ENCODE measurements at regions not wholly inside any gene's neighbourhood (a gene's known extent, or its start where the extent isn't known, plus 50 kb on each side); places are given as distances from the start of the nearest gene placed in this dataset.

- TF ChIP-seq, protein P1, sequence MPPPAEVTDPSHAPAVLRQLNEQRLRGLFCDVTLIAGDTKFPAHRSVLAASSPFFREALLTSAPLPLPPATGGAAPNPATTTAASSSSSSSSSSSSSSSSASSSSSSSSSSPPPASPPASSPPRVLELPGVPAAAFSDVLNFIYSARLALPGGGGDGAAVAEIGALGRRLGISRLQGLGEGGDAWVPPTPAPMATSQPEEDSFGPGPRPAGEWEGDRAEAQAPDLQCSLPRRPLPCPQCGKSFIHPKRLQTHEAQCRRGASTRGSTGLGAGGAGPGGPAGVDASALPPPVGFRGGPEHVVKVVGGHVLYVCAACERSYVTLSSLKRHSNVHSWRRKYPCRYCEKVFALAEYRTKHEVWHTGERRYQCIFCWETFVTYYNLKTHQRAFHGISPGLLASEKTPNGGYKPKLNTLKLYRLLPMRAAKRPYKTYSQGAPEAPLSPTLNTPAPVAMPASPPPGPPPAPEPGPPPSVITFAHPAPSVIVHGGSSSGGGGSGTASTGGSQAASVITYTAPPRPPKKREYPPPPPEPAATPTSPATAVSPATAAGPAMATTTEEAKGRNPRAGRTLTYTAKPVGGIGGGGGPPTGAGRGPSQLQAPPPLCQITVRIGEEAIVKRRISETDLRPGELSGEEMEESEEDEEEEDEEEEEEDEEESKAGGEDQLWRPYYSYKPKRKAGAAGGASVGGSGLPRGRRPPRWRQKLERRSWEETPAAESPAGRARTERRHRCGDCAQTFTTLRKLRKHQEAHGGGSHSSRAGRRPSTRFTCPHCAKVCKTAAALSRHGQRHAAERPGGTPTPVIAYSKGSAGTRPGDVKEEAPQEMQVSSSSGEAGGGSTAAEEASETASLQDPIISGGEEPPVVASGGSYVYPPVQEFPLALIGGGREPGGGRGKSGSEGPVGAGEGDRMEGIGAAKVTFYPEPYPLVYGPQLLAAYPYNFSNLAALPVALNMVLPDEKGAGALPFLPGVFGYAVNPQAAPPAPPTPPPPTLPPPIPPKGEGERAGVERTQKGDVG (CRISPR knock-in tag; IDR thresholded peaks at IDR 0.05): no peak
- TF ChIP-seq NR2F1 (conservative IDR thresholded peaks at IDR 0.05): no peak
- no peak for TF ChIP-seq EGR1 (IDR thresholded peaks at IDR 0.05; ENCODE audit: borderline replicate concordance in 1 of 2, low read depth in 2 of 2, low read length in 2 of 2)
Observed at GRCh38 chr3:25291481-25291905, 136.6 kb upstream of the RARB start (continued).

- Histone ChIP-seq H3K9me3 (replicated peaks; ENCODE audit: control insufficient read depth, insufficient read depth, low read length) (no peaks in the 10 kb centered on the region), H3K27me3 (replicated peaks in 1 of 2; ENCODE audit: control insufficient read depth in 2 of 2, insufficient read depth in 2 of 2, low read length in 1 of 2) (no peaks in the 10 kb centered on the region), H3K4me1 (ENCODE audit: control insufficient read depth, insufficient read depth, low read length) (no peaks in the 10 kb centered on the region), H3K79me2 (ENCODE audit: control insufficient read depth, insufficient read depth, low read length) (no peaks in the 10 kb centered on the region), H3K9ac (ENCODE audit: control insufficient read depth, insufficient read depth, low read length) (no peak overlapping the region), H3K4me2 (ENCODE audit: control insufficient read depth, insufficient read depth) (no peak overlapping the region), H3K4me3 (no peak overlapping the region), H3K36me3 (ENCODE audit: control insufficient read depth in 2 of 2, insufficient read depth in 2 of 2, low read length in 1 of 2) (no peaks in the 10 kb centered on the region), H3K27ac (ENCODE audit: control insufficient read depth, insufficient read depth) (no peak overlapping the region), H2AFZ (ENCODE audit: control insufficient read depth, low read depth, low read length) (no peak overlapping the region), H4K20me1 (ENCODE audit: control insufficient read depth, insufficient read depth) (no peaks in the 10 kb centered on the region)
- ATAC-seq: no peak
- 9% methylated on average over 3 of the region's 3 CpGs for WGBS (ENCODE audit: insufficient coverage, insufficient replicate concordance, low lambda C conversion rate, missing lambda C conversion rate)
- no peak for FAIRE-seq
- ChIA-PET CTCF (interaction anchor here (0.8 kb wide), 1 partner anchor 13 kb away, joined by 3 read pairs; no protein-coding TSS in a partner anchor), POLR2A (no interaction called here), SMC1A (ENCODE audit: uncharacterized antibody, unreplicated experiment) (interaction anchor here (0.7 kb wide), 1 partner anchor 812 kb away, joined by 3 read pairs; no protein-coding TSS in a partner anchor), RAD21 (ENCODE audit: unreplicated experiment) (no interaction called here)
- intact Hi-C loops (cut with micrococcal nuclease; ENCODE audit: unreplicated experiment) (no loop called here), in situ Hi-C loops (cut with MboI) (no loop called here)
- BruUV-seq (replicated peaks): no TSS peak
- no peak for DNase-seq (ENCODE audit: low read depth, low spot score)
- TF ChIP-seq RB1 (IDR thresholded peaks at IDR 0.05; ENCODE audit: borderline replicate concordance) (no peak), SREBF2 (IDR thresholded peaks at IDR 0.05; ENCODE audit: low read length) (no peak), POLR2AphosphoS5 (IDR thresholded peaks at IDR 0.05; ENCODE audit: low read length) (no peak), SMARCA5 (IDR thresholded peaks at IDR 0.05) (no peak), WRNIP1 (IDR thresholded peaks at IDR 0.05; ENCODE audit: borderline replicate concordance, low read depth, low read length) (no peak), MTA2 (IDR thresholded peaks at IDR 0.05; ENCODE audit: low read depth) (no peak), NFYA (IDR thresholded peaks at IDR 0.05; ENCODE audit: borderline replicate concordance, low read depth, low read length) (no peak), SPI1 (IDR thresholded peaks at IDR 0.05; ENCODE audit: borderline replicate concordance, insufficient read depth, low read depth, low read length) (no peak), HCFC1 (IDR thresholded peaks at IDR 0.05; ENCODE audit: low read length) (no peak), RBBP5 (conservative IDR thresholded peaks at IDR 0.05) (no peak), ATF2 (IDR thresholded peaks at IDR 0.05; ENCODE audit: low read length) (no peak), ZNF384 (IDR thresholded peaks at IDR 0.05; ENCODE audit: borderline replicate concordance, low read depth, low read length) (no peak)
- TF ChIP-seq, protein P2, sequence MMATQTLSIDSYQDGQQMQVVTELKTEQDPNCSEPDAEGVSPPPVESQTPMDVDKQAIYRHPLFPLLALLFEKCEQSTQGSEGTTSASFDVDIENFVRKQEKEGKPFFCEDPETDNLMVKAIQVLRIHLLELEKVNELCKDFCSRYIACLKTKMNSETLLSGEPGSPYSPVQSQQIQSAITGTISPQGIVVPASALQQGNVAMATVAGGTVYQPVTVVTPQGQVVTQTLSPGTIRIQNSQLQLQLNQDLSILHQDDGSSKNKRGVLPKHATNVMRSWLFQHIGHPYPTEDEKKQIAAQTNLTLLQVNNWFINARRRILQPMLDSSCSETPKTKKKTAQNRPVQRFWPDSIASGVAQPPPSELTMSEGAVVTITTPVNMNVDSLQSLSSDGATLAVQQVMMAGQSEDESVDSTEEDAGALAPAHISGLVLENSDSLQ (IDR thresholded peaks at IDR 0.05): no peak
Observed at GRCh38 chr3:25292036-25292435, 136.0 kb upstream of the RARB start.

All from GM12878 (cell line).